Stomach (tissue), 4 donors: ENCODE measurements at regions not wholly inside any gene's neighbourhood (a gene's known extent, or its start where the extent isn't known, plus 50 kb on each side); places are given as distances from the start of the nearest gene placed in this dataset.

Source experiments
- CTCF ChIP-seq, 7 experiments: fragments of 450-650 bp in 4 of 7; fragments of 200-600 bp in 3 of 7; sonication (generic) in 3 of 7; IDR thresholded peaks; one replicate each; pipeline ENCODE4 v1.5.1; 2016 to 2019; ENCODE audit warnings: antibody characterized with exemption in 7 of 7, control low read depth in 2 of 7, mild to moderate bottlenecking in 1 of 7
- EP300 ChIP-seq: sonication (generic); formaldehyde crosslinking; IDR thresholded peaks from one replicate; pipeline ENCODE4 v1.6.1; 2017; ENCODE audit warnings: antibody characterized with exemption
- POLR2A ChIP-seq, 4 donors: fragments of 450-650 bp; IDR thresholded peaks; one replicate each; pipeline ENCODE4 v1.6.1; 2016; ENCODE audit warnings: antibody characterized with exemption in 4 of 4, control low read depth in 2 of 4, mild to moderate bottlenecking in 1 of 4, moderate library complexity in 1 of 4

DNA sequence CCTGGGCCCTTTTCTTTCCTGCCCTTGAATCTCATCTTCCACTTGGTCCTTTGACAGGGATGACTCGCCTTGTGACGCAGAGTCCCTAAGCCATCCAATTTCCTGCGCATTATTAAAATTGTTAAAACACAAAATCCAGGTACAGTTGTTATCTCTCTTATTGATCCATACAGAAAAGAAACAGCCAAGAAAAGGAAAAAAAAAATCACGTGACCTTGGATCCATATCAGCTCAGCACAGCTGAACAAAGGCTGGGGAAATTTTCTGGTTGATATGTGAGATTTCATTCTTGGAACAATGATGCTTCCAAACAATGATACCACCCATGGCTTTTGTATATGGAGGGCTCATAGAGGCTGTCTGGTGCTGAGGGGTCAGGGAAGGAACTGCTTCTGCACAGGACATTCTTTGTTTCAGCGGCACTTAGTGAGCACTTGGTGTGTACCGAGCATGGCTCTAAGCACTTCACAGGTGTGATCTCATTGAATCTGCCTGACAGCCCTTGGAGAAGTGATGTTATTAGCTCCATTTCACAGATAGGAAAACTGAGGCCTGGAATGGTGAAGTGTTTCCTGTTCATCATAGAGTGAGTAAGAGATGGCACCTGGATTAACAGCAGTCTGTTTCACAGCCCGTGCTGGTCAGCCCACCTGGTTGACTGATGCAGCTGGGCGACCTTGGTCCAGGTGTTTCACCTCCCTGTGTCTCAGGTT is 155.0 kb upstream of the SULF2 start:
- TF ChIP-seq POLR2A (IDR thresholded peaks at IDR 0.05) (no peak), CTCF (IDR thresholded peaks at IDR 0.05) (no peak), EP300 (no peak)
